HG03575 (cell line): ENCODE measurements at regions not wholly inside any gene's neighbourhood (a gene's known extent, or its start where the extent isn't known, plus 50 kb on each side); places are given as distances from the start of the nearest gene placed in this dataset.
"Not testable (repeated sequence)": the region's sequence is repeated elsewhere in the genome, so short reads cannot be mapped to it uniquely, and the experiment has no call there.

ENCODE experiments used
- ATAC-seq: cut with Tn5 transposase; IDR thresholded peaks from one replicate; pipeline ENCODE4 v1.9.1; 2021; ENCODE audit not compliant: unreplicated experiment, insufficient number of reproducible peaks, low FRiP score; ENCODE audit errors: extremely low read depth

GRCh38 chr7:49631071-49631815 lies 142.2 kb upstream of the VWC2 start:
- no peak for ATAC-seq

- ATAC-seq: no peak
Measured at GRCh38 chr7:49631960-49632359, 141.5 kb upstream of the VWC2 start.

GRCh38 chr7:49635800-49636199 lies 137.6 kb upstream of the VWC2 start:
- no peak for ATAC-seq

GRCh38 chr7:49636400-49636799 lies 137.0 kb upstream of the VWC2 start:
- ATAC-seq: no peak

- no peak for ATAC-seq
Measured at GRCh38 chr7:49638166-49638565, 135.3 kb upstream of the VWC2 start.

GRCh38 chr7:49639068-49639593 lies 134.3 kb upstream of the VWC2 start:
- no peak for ATAC-seq

GRCh38 chr7:49639808-49640207 lies 133.6 kb upstream of the VWC2 start:
- ATAC-seq: no peak

- ATAC-seq: no peak
Measured at GRCh38 chr7:49643321-49643720, 130.1 kb upstream of the VWC2 start.

GRCh38 chr7:49643736-49644135 lies 129.7 kb upstream of the VWC2 start:
- no peak for ATAC-seq

GRCh38 chr7:49644396-49645166 lies 128.9 kb upstream of the VWC2 start:
- ATAC-seq: no peak

- ATAC-seq: no peak
Measured at GRCh38 chr7:49645296-49645695, 128.1 kb upstream of the VWC2 start.

GRCh38 chr7:49660170-49660783 lies 113.2 kb upstream of the VWC2 start:
- no peak for ATAC-seq

GRCh38 chr7:49660976-49661375 lies 112.5 kb upstream of the VWC2 start:
- ATAC-seq: no peak

- ATAC-seq: not testable (repeated sequence)
Measured at GRCh38 chr7:49665963-49666362, 107.5 kb upstream of the VWC2 start.

GRCh38 chr7:49666764-49667163 lies 106.7 kb upstream of the VWC2 start:
- ATAC-seq: no peak

- ATAC-seq: no peak
Measured at GRCh38 chr7:49669285-49669684, 104.2 kb upstream of the VWC2 start.

- ATAC-seq: no peak
Measured at GRCh38 chr7:49669692-49670260, 103.7 kb upstream of the VWC2 start.

GRCh38 chr7:49670991-49671390 lies 102.4 kb upstream of the VWC2 start:
- ATAC-seq: no peak

GRCh38 chr7:49692516-49692915 lies 80.9 kb upstream of the VWC2 start:
- no peak for ATAC-seq
